NCI-H345 treated with DMSO at 0.1 percent for 48 hours (cell line): ENCODE measurements at regions not wholly inside any gene's neighbourhood (a gene's known extent, or its start where the extent isn't known, plus 50 kb on each side); places are given as distances from the start of the nearest gene placed in this dataset.
"Not testable (repeated sequence)": the region's sequence is repeated elsewhere in the genome, so short reads cannot be mapped to it uniquely, and the experiment has no call there.

ENCODE experiments used
- DNase-seq: peaks from one replicate; lab custom pipeline; 2025; ENCODE audit not compliant: unreplicated experiment; lab: John Stamatoyannopoulos, UW

GRCh38 chr9:90466441-90466840 lies 176.2 kb downstream of the DIRAS2 start:
- no peak for DNase-seq

GRCh38 chr9:90469435-90469834 lies 173.2 kb downstream of the DIRAS2 start:
- no peak for DNase-seq

GRCh38 chr9:90469865-90470387 lies 172.7 kb downstream of the DIRAS2 start:
- DNase-seq, result no peak

GRCh38 chr9:90476058-90476457 lies 166.6 kb downstream of the DIRAS2 start:
- DNase-seq, result no peak

GRCh38 chr9:90477535-90477934 lies 165.1 kb downstream of the DIRAS2 start:
- DNase-seq, result no peak

- DNase-seq, result no peak
These were observed 163.8 kb downstream of the DIRAS2 start for GRCh38 chr9:90478821-90479220.

- no peak for DNase-seq
These were observed 157.6 kb downstream of the DIRAS2 start for GRCh38 chr9:90485028-90485427.

- no peak for DNase-seq
These were observed 153.6 kb downstream of the DIRAS2 start for GRCh38 chr9:90489066-90489465.

- DNase-seq, result no peak
These were observed 142.9 kb downstream of the DIRAS2 start for GRCh38 chr9:90499761-90500160.

- no peak for DNase-seq
These were observed 140.5 kb downstream of the DIRAS2 start for GRCh38 chr9:90502134-90502533.

- DNase-seq, result no peak
These were observed 138.1 kb downstream of the DIRAS2 start for GRCh38 chr9:90504486-90504885.

- DNase-seq, result no peak
These were observed 136.9 kb downstream of the DIRAS2 start for GRCh38 chr9:90505695-90506094.

- not testable (repeated sequence) for DNase-seq
These were observed 136.2 kb downstream of the DIRAS2 start for GRCh38 chr9:90506402-90506801.

- DNase-seq, result no peak
These were observed 135.0 kb downstream of the DIRAS2 start for GRCh38 chr9:90507621-90508020.

- DNase-seq, result no peak
These were observed 133.7 kb downstream of the DIRAS2 start for GRCh38 chr9:90508940-90509339.

GRCh38 chr9:90511711-90512110 lies 130.9 kb downstream of the DIRAS2 start:
- no peak for DNase-seq

- DNase-seq, result no peak
These were observed 127.7 kb downstream of the DIRAS2 start for GRCh38 chr9:90514877-90515276.

GRCh38 chr9:90515510-90515909 lies 127.1 kb downstream of the DIRAS2 start:
- DNase-seq, result no peak

GRCh38 chr9:90517103-90517502 lies 125.5 kb downstream of the DIRAS2 start:
- DNase-seq, result no peak

- DNase-seq, result no peak
These were observed 120.6 kb downstream of the DIRAS2 start for GRCh38 chr9:90521811-90522570.

GRCh38 chr9:90523958-90524357 lies 118.7 kb downstream of the DIRAS2 start:
- DNase-seq, result no peak

GRCh38 chr9:90526386-90526785 lies 116.2 kb downstream of the DIRAS2 start:
- DNase-seq, result no peak

GRCh38 chr9:90536094-90536493 lies 106.5 kb downstream of the DIRAS2 start:
- DNase-seq, result not testable (repeated sequence)
